ENCODE measurements at regions not wholly inside any gene's neighbourhood (a gene's known extent, or its start where the extent isn't known, plus 50 kb on each side); places are given as distances from the start of the nearest gene placed in this dataset.

GRCh38 chr4:100113096-100113495 is 77.2 kb downstream of the DDIT4L start:
- H3K9me2 ChIP-seq (replicated peaks; ENCODE audit: insufficient read depth, low read length) = no peaks in the 10 kb centered on the region
- no peak overlapping the region for H3K9ac ChIP-seq (ENCODE audit: low read length)
- no peaks in the 10 kb centered on the region for H3K9me3 ChIP-seq (ENCODE audit: low read length)
- no peak for DNase-seq
- no peaks in the 10 kb centered on the region for H3K27me3 ChIP-seq (ENCODE audit: low read length)
- no peak overlapping the region for H2AFZ ChIP-seq (ENCODE audit: low read length)
- no peak overlapping the region for H3K27ac ChIP-seq (ENCODE audit: low read length)
- no peak overlapping the region for H3K4me3 ChIP-seq (ENCODE audit: low read length)
- H3K4me1 ChIP-seq (ENCODE audit: low read length) = no peaks in the 10 kb centered on the region
- no peaks in the 10 kb centered on the region for H3K36me3 ChIP-seq (ENCODE audit: insufficient read depth, low read length)
- H4K20me1 ChIP-seq (ENCODE audit: insufficient read depth, low read depth, low read length) = no peaks in the 10 kb centered on the region
- no peaks in the 10 kb centered on the region for H3K79me2 ChIP-seq (ENCODE audit: low read length)
- H3K4me2 ChIP-seq (ENCODE audit: low read depth, low read length, poor library complexity, severe bottlenecking) = no peak overlapping the region

GRCh38 chr4:100109921-100110320 is 80.3 kb downstream of the DDIT4L start:
- no peaks in the 10 kb centered on the region for H4K20me1 ChIP-seq (ENCODE audit: insufficient read depth, low read depth, low read length)
- H3K27me3 ChIP-seq (ENCODE audit: low read length) = no peaks in the 10 kb centered on the region
- no peaks in the 10 kb centered on the region for H3K79me2 ChIP-seq (ENCODE audit: low read length)
- no peaks in the 10 kb centered on the region for H3K36me3 ChIP-seq (ENCODE audit: insufficient read depth, low read length)
- H2AFZ ChIP-seq (ENCODE audit: low read length) = no peak overlapping the region
- H3K9ac ChIP-seq (ENCODE audit: low read length) = no peak overlapping the region
- no peak overlapping the region for H3K4me2 ChIP-seq (ENCODE audit: low read depth, low read length, poor library complexity, severe bottlenecking)
- no peaks in the 10 kb centered on the region for H3K9me3 ChIP-seq (ENCODE audit: low read length)
- H3K4me3 ChIP-seq (ENCODE audit: low read length) = no peak overlapping the region
- no peaks in the 10 kb centered on the region for H3K9me2 ChIP-seq (replicated peaks; ENCODE audit: insufficient read depth, low read length)
- DNase-seq = no peak
- no peaks in the 10 kb centered on the region for H3K4me1 ChIP-seq (ENCODE audit: low read length)
- no peak overlapping the region for H3K27ac ChIP-seq (ENCODE audit: low read length)

DNA sequence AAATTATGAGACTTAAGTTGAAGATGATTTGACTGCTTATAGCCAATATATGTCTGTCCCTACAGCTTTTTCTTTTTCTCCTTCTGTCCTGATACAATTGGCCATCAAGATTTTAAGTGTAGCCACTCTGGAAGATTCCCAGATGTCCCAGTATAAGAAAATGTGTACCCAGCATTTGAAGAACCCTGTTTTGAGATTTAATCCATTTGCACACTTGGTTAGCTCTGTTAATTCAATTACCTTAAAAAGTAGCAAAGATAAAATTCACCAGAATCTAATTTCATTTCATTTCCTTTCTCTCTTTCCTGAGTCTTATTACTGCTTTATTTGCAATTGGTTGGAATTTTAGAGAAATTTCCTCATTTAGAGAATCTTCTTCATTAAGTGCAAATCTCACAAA is 81.4 kb downstream of the DDIT4L start:
- Histone ChIP-seq H3K27ac (ENCODE audit: low read length) (no peak overlapping the region), H2AFZ (ENCODE audit: low read length) (no peak overlapping the region), H3K9me2 (replicated peaks; ENCODE audit: insufficient read depth, low read length) (no peaks in the 10 kb centered on the region), H3K4me3 (ENCODE audit: low read length) (no peak overlapping the region), H3K9ac (ENCODE audit: low read length) (no peak overlapping the region), H3K4me1 (ENCODE audit: low read length) (no peaks in the 10 kb centered on the region), H3K9me3 (ENCODE audit: low read length) (no peaks in the 10 kb centered on the region), H4K20me1 (ENCODE audit: insufficient read depth, low read depth, low read length) (no peaks in the 10 kb centered on the region), H3K27me3 (ENCODE audit: low read length) (no peaks in the 10 kb centered on the region), H3K4me2 (ENCODE audit: low read depth, low read length, poor library complexity, severe bottlenecking) (no peak overlapping the region), H3K36me3 (ENCODE audit: insufficient read depth, low read length) (no peaks in the 10 kb centered on the region), H3K79me2 (ENCODE audit: low read length) (no peaks in the 10 kb centered on the region)
- DNase-seq = no peak

DNA sequence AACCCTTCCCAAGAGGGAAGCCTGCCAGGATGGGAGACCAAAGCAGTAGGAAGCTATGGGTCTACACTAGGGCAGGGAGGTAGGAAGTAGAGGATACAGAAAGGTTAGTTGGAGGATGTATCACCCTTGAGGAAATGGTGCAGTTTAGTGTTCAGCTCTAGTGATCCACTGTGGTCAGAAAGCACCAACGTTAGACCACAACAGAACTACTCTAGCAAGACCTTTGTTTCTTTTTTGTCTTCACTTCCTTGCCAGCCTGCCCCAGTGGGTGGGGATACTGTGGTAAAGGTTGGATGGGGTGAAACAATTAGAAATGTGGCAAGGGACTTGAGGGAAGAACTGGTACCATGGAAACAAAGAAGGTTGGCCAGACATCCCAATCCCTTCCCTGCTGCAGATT is 83.3 kb downstream of the DDIT4L start:
- DNase-seq = no peak
- Histone ChIP-seq H3K4me3 (ENCODE audit: low read length) (no peak overlapping the region), H3K4me1 (ENCODE audit: low read length) (no peaks in the 10 kb centered on the region), H3K36me3 (ENCODE audit: insufficient read depth, low read length) (no peaks in the 10 kb centered on the region), H3K27ac (ENCODE audit: low read length) (no peak overlapping the region), H2AFZ (ENCODE audit: low read length) (no peak overlapping the region), H3K4me2 (ENCODE audit: low read depth, low read length, poor library complexity, severe bottlenecking) (no peak overlapping the region), H4K20me1 (ENCODE audit: insufficient read depth, low read depth, low read length) (no peaks in the 10 kb centered on the region), H3K9me2 (replicated peaks; ENCODE audit: insufficient read depth, low read length) (no peaks in the 10 kb centered on the region), H3K9ac (ENCODE audit: low read length) (no peak overlapping the region), H3K79me2 (ENCODE audit: low read length) (no peaks in the 10 kb centered on the region), H3K27me3 (ENCODE audit: low read length) (no peaks in the 10 kb centered on the region), H3K9me3 (ENCODE audit: low read length) (no peaks in the 10 kb centered on the region)

GRCh38 chr4:100103671-100104070 is 86.6 kb downstream of the DDIT4L start:
- H3K36me3 ChIP-seq (ENCODE audit: insufficient read depth, low read length) = no peaks in the 10 kb centered on the region

GRCh38 chr4:100100985-100101384 is 89.3 kb downstream of the DDIT4L start:
- Histone ChIP-seq H4K20me1 (ENCODE audit: insufficient read depth, low read depth, low read length) (no peaks in the 10 kb centered on the region), H2AFZ (ENCODE audit: low read length) (no peak overlapping the region), H3K79me2 (ENCODE audit: low read length) (no peaks in the 10 kb centered on the region), H3K27ac (ENCODE audit: low read length) (no peak overlapping the region), H3K9me3 (ENCODE audit: low read length) (no peaks in the 10 kb centered on the region), H3K27me3 (ENCODE audit: low read length) (0 out of 2 replicates have a peak, but pooled peaks cover 4% of the 10 kb centered on the region), H3K4me2 (ENCODE audit: low read depth, low read length, poor library complexity, severe bottlenecking) (no peak overlapping the region), H3K4me3 (ENCODE audit: low read length) (no peak overlapping the region), H3K4me1 (ENCODE audit: low read length) (no peaks in the 10 kb centered on the region), H3K9ac (ENCODE audit: low read length) (no peak overlapping the region), H3K36me3 (ENCODE audit: insufficient read depth, low read length) (no peaks in the 10 kb centered on the region), H3K9me2 (replicated peaks; ENCODE audit: insufficient read depth, low read length) (no peaks in the 10 kb centered on the region)
- no peak for DNase-seq

More at GRCh38 chr4:100103671-100104070, 86.6 kb downstream of the DDIT4L start:
- Histone ChIP-seq H3K9me2 (replicated peaks; ENCODE audit: insufficient read depth, low read length) (no peaks in the 10 kb centered on the region), H3K4me2 (ENCODE audit: low read depth, low read length, poor library complexity, severe bottlenecking) (no peak overlapping the region), H2AFZ (ENCODE audit: low read length) (no peak overlapping the region), H3K27me3 (ENCODE audit: low read length) (0 out of 2 replicates have a peak, but pooled peaks cover 4% of the 10 kb centered on the region), H4K20me1 (ENCODE audit: insufficient read depth, low read depth, low read length) (no peaks in the 10 kb centered on the region), H3K9me3 (ENCODE audit: low read length) (no peaks in the 10 kb centered on the region), H3K4me1 (ENCODE audit: low read length) (no peaks in the 10 kb centered on the region), H3K9ac (ENCODE audit: low read length) (no peak overlapping the region), H3K4me3 (ENCODE audit: low read length) (no peak overlapping the region), H3K27ac (ENCODE audit: low read length) (no peak overlapping the region), H3K79me2 (ENCODE audit: low read length) (no peaks in the 10 kb centered on the region)
- no peak for DNase-seq

DNA sequence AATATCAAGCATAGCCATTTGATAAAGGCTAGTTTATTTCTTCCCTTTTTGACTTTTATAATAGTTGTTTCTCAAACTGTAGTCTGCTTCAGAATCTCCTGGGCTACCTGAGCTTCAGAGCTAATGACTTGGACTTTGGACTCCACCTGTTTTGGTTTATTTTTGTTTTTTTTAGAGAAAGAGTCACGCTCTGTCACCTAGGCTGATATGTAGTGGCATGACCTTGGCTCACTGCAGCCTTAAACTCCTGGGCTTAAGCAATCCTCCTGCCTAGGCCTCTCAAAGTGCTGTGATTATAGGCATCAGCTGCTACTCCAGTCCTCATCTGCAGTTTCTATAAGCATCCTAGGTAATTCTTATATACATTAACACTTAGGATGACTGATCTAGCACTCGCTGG is 90.5 kb downstream of the DDIT4L start:
- no peak overlapping the region for H2AFZ ChIP-seq (ENCODE audit: low read length)
- H3K27ac ChIP-seq (ENCODE audit: low read length) = no peak overlapping the region
- no peak overlapping the region for H3K9ac ChIP-seq (ENCODE audit: low read length)
- H3K79me2 ChIP-seq (ENCODE audit: low read length) = no peaks in the 10 kb centered on the region
- no peak overlapping the region for H3K4me2 ChIP-seq (ENCODE audit: low read depth, low read length, poor library complexity, severe bottlenecking)
- 0 out of 2 replicates have a peak, but pooled peaks cover 4% of the 10 kb centered on the region for H3K27me3 ChIP-seq (ENCODE audit: low read length)
- no peak for DNase-seq
- no peak overlapping the region for H3K4me3 ChIP-seq (ENCODE audit: low read length)
- H3K9me3 ChIP-seq (ENCODE audit: low read length) = no peaks in the 10 kb centered on the region
- H3K36me3 ChIP-seq (ENCODE audit: insufficient read depth, low read length) = no peaks in the 10 kb centered on the region
- H3K9me2 ChIP-seq (replicated peaks; ENCODE audit: insufficient read depth, low read length) = no peaks in the 10 kb centered on the region
- no peaks in the 10 kb centered on the region for H4K20me1 ChIP-seq (ENCODE audit: insufficient read depth, low read depth, low read length)
- H3K4me1 ChIP-seq (ENCODE audit: low read length) = no peaks in the 10 kb centered on the region

GRCh38 chr4:100098681-100099080 is 91.6 kb downstream of the DDIT4L start:
- H3K9me2 ChIP-seq (replicated peaks; ENCODE audit: insufficient read depth, low read length) = no peaks in the 10 kb centered on the region
- H4K20me1 ChIP-seq (ENCODE audit: insufficient read depth, low read depth, low read length) = no peaks in the 10 kb centered on the region
- H3K79me2 ChIP-seq (ENCODE audit: low read length) = no peaks in the 10 kb centered on the region
- H3K4me1 ChIP-seq (ENCODE audit: low read length) = no peaks in the 10 kb centered on the region
- no peak overlapping the region for H2AFZ ChIP-seq (ENCODE audit: low read length)
- DNase-seq = no peak
- no peaks in the 10 kb centered on the region for H3K36me3 ChIP-seq (ENCODE audit: insufficient read depth, low read length)
- no peak overlapping the region for H3K4me3 ChIP-seq (ENCODE audit: low read length)
- no peak overlapping the region for H3K9ac ChIP-seq (ENCODE audit: low read length)
- no peak overlapping the region for H3K27ac ChIP-seq (ENCODE audit: low read length)
- no peaks in the 10 kb centered on the region for H3K9me3 ChIP-seq (ENCODE audit: low read length)
- no peak overlapping the region for H3K4me2 ChIP-seq (ENCODE audit: low read depth, low read length, poor library complexity, severe bottlenecking)
- H3K27me3 ChIP-seq (ENCODE audit: low read length) = 0 out of 2 replicates have a peak, but pooled peaks cover 4% of the 10 kb centered on the region

Data from Karpas-422 (cell line).